Natural killer cell (primary cell): ENCODE measurements at regions not wholly inside any gene's neighbourhood (a gene's known extent, or its start where the extent isn't known, plus 50 kb on each side); places are given as distances from the start of the nearest gene placed in this dataset.

Experiments
- ATAC-seq, 3 donors: fragments of 150-1000 bp in 2 of 3; fragments of 200-7000 bp in 1 of 3; cut with Tn5 transposase; 1 replicate in 1 of 3; 2 replicates in 2 of 3; pipeline ENCODE4 v1.10.0; 2021; ENCODE audit warnings: mild to moderate bottlenecking in 2 of 3, moderate library complexity in 2 of 3
- DNase-seq, 2 donors: peaks; one replicate each; pipeline versions ENCODE4 v3.0.0 to v3.0.0-alpha.2; 2013 to 2021; ENCODE audit warnings: mixed read lengths in 1 of 2
- H3K27ac ChIP-seq: one replicate; pipeline ENCODE4 v1.5.1; 2013; ENCODE audit warnings: mild to moderate bottlenecking, low read length
- H3K27me3 ChIP-seq: one replicate; pipeline ENCODE4 v1.6.1; 2013; ENCODE audit warnings: low read length; ENCODE audit not compliant: control insufficient read depth, insufficient read depth
- H3K36me3 ChIP-seq: one replicate; pipeline ENCODE4 v1.6.1; 2013; ENCODE audit warnings: low read length; ENCODE audit not compliant: control insufficient read depth, insufficient read depth
- H3K4me1 ChIP-seq: one replicate; pipeline ENCODE4 v1.6.1; 2013; ENCODE audit warnings: low read length; ENCODE audit not compliant: control insufficient read depth, insufficient read depth
- H3K4me3 ChIP-seq: one replicate; pipeline ENCODE4 v1.5.1; 2013; ENCODE audit warnings: low read length
- H3K9me3 ChIP-seq: one replicate; pipeline ENCODE4 v1.6.1; 2013; ENCODE audit warnings: low read length; ENCODE audit not compliant: control insufficient read depth, insufficient read depth
- H3K27ac Mint-ChIP-seq, 2 donors: one replicate each; pipeline ENCODE4 v1.8.0; 2022; ENCODE audit warnings: mild to moderate bottlenecking in 2 of 2, mixed read lengths in 2 of 2, moderate library complexity in 1 of 2
- H3K27me3 Mint-ChIP-seq, 2 donors: one replicate each; pipeline ENCODE4 v1.8.0; 2022; ENCODE audit warnings: low read depth in 2 of 2, mixed read lengths in 2 of 2
- H3K36me3 Mint-ChIP-seq: one replicate; pipeline ENCODE4 v1.8.0; 2022; ENCODE audit warnings: mixed read lengths
- H3K4me1 Mint-ChIP-seq, 2 donors: one replicate each; pipeline ENCODE4 v1.8.0; 2022; ENCODE audit warnings: mixed read lengths in 2 of 2
- H3K4me3 Mint-ChIP-seq: one replicate; pipeline ENCODE4 v1.8.0; 2022; ENCODE audit warnings: mild to moderate bottlenecking, moderate library complexity, mixed read lengths
- H3K9me3 Mint-ChIP-seq, 2 donors: one replicate each; pipeline ENCODE4 v1.8.0; 2022; ENCODE audit warnings: mixed read lengths in 2 of 2
- WGBS: methylation state at CpG from one replicate; pipeline ENCODE4 v1.1.7; 2013; ENCODE audit warnings: missing lambda C conversion rate; ENCODE audit not compliant: insufficient coverage; 5-methylcytosine and 5-hydroxymethylcytosine counted together
- intact Hi-C: fragments of 100-400 bp; cut with micrococcal nuclease; formaldehyde crosslinking; loops from one replicate; pipeline ENCODE4 v1.14.2; 2022
- TF ChIP-seq, protein P1 (sequence below): fragments of 200-600 bp; IDR thresholded peaks from one replicate; pipeline ENCODE4 v1.8.0; 2022; ENCODE audit warnings: antibody characterized with exemption

DNA sequence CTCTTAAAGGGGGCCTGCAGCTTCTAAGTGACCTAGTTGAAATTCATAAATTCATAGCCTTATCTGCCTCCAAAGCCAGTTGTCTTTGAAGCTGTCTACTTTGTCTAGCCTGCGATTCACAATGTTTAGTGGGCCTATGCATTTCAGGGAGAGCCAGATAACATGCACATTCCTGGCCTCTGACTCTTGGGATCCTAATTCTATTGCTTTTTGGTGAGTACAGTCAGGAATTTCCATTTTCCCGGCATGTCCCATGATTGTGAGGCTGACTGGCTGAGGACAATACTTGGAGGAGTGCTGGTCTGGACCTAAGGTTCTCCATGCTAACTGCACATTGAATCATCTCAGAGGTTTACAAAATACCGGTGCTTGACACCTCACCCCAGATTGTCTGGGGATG is 155.0 kb downstream of the MSL3 start:
- H3K27ac ChIP-seq: no peak overlapping the region
- no peak overlapping the region for H3K27ac Mint-ChIP-seq

DNA sequence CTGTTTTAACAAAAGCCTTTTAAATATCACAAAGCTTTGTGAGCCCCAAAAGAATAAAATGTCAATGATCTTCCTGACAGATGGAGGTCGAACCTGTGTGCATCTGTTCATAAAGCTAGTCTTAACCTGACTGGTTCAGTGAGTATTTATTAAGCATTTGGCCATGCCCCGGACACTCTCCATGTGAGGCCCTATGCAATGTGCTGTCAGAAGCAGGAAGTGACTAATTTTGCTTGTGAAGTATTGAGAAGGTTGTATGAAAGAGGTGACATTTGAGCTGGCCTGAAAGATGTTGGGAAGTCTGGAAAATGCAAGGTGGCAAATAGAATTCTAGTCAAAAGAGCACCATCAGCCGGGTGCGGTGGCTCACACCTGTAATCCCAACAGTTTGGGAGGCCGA is 171.4 kb downstream of the MSL3 start:
- WGBS: 71% methylated on average over 5 of the region's 5 CpGs
- no peaks in the 10 kb centered on the region for H3K27me3 Mint-ChIP-seq
- Histone ChIP-seq H3K27ac (no peak overlapping the region), H3K36me3 (no peaks in the 10 kb centered on the region), H3K27me3 (no peaks in the 10 kb centered on the region), H3K9me3 (no peaks in the 10 kb centered on the region), H3K4me1 (no peaks in the 10 kb centered on the region), H3K4me3 (no peak overlapping the region)
- no peaks in the 10 kb centered on the region for H3K36me3 Mint-ChIP-seq
- H3K27ac Mint-ChIP-seq: no peak overlapping the region
- TF ChIP-seq, protein P1, sequence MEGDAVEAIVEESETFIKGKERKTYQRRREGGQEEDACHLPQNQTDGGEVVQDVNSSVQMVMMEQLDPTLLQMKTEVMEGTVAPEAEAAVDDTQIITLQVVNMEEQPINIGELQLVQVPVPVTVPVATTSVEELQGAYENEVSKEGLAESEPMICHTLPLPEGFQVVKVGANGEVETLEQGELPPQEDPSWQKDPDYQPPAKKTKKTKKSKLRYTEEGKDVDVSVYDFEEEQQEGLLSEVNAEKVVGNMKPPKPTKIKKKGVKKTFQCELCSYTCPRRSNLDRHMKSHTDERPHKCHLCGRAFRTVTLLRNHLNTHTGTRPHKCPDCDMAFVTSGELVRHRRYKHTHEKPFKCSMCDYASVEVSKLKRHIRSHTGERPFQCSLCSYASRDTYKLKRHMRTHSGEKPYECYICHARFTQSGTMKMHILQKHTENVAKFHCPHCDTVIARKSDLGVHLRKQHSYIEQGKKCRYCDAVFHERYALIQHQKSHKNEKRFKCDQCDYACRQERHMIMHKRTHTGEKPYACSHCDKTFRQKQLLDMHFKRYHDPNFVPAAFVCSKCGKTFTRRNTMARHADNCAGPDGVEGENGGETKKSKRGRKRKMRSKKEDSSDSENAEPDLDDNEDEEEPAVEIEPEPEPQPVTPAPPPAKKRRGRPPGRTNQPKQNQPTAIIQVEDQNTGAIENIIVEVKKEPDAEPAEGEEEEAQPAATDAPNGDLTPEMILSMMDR: no peak
- ATAC-seq (no peak), DNase-seq (no peak)
- H3K4me1 Mint-ChIP-seq: no peaks in the 10 kb centered on the region
- intact Hi-C loops: no loop called here
- H3K4me3 Mint-ChIP-seq: no peak overlapping the region
- peaks cover 0 to 5% of the 10 kb centered on the region in 2 donors for H3K9me3 Mint-ChIP-seq

More for the DNA sequence above, 155.0 kb downstream of the MSL3 start:
- DNase-seq (no peak), ATAC-seq (no peak)
- Histone ChIP-seq H3K4me3 (no peak overlapping the region), H3K9me3 (no peaks in the 10 kb centered on the region), H3K36me3 (no peaks in the 10 kb centered on the region), H3K4me1 (no peaks in the 10 kb centered on the region), H3K27me3 (no peaks in the 10 kb centered on the region)
- Mint-ChIP-seq H3K4me3 (no peak overlapping the region), H3K27me3 (peaks cover 0 to 5% of the 10 kb centered on the region in 2 donors), H3K9me3 (peaks cover 0 to under 1% of the 10 kb centered on the region in 2 donors), H3K36me3 (no peaks in the 10 kb centered on the region), H3K4me1 (no peaks in the 10 kb centered on the region)
- intact Hi-C loops: no loop called here
- TF ChIP-seq, protein P1: no peak
- 78% methylated on average over 2 of the region's 3 CpGs for WGBS

DNA sequence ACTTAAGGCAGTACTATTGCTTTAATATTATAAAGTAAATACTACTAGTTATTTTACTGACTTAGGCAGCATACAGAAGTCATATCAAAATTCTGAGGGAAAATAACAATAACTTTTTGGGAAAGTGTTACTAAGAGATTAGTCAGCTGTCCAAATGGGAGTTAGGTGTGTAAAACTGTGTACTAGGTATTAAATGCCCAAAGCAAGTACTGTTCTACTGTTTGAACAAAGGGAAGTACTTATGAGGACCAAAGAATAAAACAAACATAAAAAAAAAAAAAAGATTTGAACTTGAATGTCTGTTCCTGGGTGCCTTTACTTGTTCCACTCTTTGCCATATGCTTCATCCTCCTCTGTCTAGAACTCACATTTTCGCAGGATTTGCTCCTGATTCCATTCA is 174.4 kb downstream of the MSL3 start:
- ATAC-seq: no peak
- Histone ChIP-seq H3K4me1 (no peaks in the 10 kb centered on the region), H3K36me3 (no peaks in the 10 kb centered on the region), H3K4me3 (no peak overlapping the region), H3K9me3 (no peaks in the 10 kb centered on the region), H3K27ac (no peak overlapping the region), H3K27me3 (no peaks in the 10 kb centered on the region)
- no peak for DNase-seq
- Mint-ChIP-seq H3K27me3 (no peaks in the 10 kb centered on the region), H3K27ac (no peak overlapping the region), H3K36me3 (no peaks in the 10 kb centered on the region), H3K4me3 (no peak overlapping the region), H3K4me1 (no peaks in the 10 kb centered on the region), H3K9me3 (peaks cover 0 to 5% of the 10 kb centered on the region in 2 donors)
- TF ChIP-seq, protein P1: no peak
- WGBS: 81% methylated on average over 1 of the region's 1 CpG
- intact Hi-C loops: no loop called here

DNA sequence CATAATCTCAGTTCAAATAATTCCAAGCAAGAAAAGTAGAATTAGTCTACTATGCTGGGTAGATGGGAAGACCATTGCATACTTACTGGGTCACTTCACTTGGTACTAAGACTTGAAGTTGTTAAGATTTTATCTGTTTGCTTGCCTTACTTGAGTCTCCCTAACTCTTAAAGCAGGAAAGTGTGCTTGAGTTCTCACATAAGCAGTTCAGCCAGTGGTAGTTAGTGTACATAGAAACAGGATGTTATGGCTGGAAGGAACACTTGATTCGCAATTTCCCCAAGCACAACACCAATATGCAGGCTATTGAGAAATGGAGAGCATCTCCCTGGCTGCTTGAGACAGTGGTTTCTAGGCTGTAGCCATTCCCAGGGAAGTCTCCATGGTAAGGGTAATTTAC is 176.1 kb downstream of the MSL3 start:
- no CpG with 5 or more reads among the region's 1 CpG for WGBS
- no peaks in the 10 kb centered on the region for H3K36me3 Mint-ChIP-seq
- H3K4me3 Mint-ChIP-seq: no peak overlapping the region
- TF ChIP-seq, protein P1: no peak
- intact Hi-C loops: no loop called here
- Histone ChIP-seq H3K27me3 (no peaks in the 10 kb centered on the region), H3K4me3 (no peak overlapping the region), H3K9me3 (no peaks in the 10 kb centered on the region), H3K36me3 (no peaks in the 10 kb centered on the region), H3K27ac (no peak overlapping the region), H3K4me1 (no peaks in the 10 kb centered on the region)
- H3K9me3 Mint-ChIP-seq: peaks cover 0 to 2% of the 10 kb centered on the region in 2 donors
- H3K27me3 Mint-ChIP-seq: no peaks in the 10 kb centered on the region
- ATAC-seq (no peak), DNase-seq (no peak)
- no peaks in the 10 kb centered on the region for H3K4me1 Mint-ChIP-seq
- no peak overlapping the region for H3K27ac Mint-ChIP-seq
